ENCODE measurements at regions not wholly inside any gene's neighbourhood (a gene's known extent, or its start where the extent isn't known, plus 50 kb on each side); places are given as distances from the start of the nearest gene placed in this dataset.
"Not testable (repeated sequence)": the region's sequence is repeated elsewhere in the genome, so short reads cannot be mapped to it uniquely, and the experiment has no call there.

DNA sequence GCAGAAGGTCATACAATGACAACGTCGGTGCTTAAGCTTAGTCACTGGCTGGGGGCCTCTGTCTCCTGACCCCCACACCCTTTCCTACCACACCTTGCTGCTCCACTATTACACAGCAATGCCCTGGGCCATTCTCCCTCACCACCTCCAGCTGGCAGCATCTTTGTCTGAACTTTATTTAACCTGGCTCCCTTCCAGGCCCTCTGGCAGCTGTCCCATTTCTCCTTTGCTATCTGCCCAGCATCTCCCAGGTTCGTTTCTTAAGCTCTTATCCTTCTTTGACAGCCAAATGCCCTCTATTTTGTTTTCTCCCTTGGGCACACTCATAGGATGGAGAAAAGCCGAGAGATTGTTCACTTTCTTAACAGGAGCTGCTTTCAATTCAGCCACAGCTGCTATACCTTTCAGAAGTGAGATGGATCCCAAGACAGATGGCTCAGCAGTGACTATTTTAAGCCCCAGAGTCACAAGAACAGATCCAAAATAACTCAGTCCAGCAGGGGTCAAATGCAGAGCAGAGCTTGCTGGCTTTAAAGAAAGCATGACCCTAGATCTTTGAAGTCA lies 1277.1 kb upstream of the AUTS2 start:
- peak; percentile 96 to 98 for DNase-seq

DNA sequence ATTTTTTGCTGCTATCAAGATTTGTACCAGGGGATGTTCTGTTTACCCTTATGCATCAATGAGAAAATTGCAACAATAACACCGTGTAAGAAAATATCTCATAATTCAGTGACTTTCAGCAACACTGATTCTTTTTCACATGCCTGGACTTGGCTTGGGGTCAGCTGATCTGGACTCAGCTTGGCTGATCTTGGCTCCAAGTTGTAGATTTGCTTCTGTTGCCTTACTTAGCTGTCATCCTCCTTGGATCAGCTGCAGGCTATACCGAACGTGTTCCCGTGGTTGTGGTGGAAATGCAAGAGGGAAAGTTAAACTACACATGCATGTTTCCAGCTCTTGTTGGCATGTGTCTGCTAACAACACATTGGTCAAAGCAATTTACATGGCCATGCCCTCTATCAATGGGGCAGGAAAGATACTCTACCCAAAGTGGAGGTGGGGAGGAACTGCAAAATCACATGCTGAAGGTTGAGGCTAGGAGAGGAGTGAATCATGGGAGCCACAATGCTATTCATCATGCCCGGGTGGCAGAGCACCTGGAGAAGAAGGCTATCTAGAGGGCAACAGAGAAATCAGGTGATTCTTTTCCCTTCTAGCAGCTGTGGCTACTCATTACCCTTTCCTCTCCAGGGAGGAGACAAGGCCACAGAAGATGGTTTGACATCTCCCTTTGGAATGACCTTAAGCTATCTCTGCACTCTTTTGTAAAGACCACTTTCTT lies 1276.3 kb upstream of the AUTS2 start:
- DNase-seq = no peak

DNA sequence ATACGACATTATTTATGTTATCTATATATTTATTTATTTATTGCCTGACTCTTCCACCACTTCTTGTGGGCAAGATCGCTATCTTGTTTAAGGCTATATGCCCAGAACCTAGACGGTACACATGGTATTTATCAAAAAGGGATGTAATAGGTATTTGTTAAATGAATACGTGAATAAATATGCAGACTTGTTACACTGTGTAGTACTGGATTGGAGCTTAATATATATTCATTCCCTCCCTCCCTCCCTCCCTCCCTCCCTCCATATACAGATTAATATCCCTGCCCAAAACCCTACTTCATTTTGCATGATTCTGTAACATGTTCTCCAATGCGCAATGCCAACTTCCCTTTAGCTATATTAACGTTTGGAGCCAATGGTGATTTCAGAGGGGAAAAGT lies 1273.7 kb upstream of the AUTS2 start:
- no peak for DNase-seq

DNA sequence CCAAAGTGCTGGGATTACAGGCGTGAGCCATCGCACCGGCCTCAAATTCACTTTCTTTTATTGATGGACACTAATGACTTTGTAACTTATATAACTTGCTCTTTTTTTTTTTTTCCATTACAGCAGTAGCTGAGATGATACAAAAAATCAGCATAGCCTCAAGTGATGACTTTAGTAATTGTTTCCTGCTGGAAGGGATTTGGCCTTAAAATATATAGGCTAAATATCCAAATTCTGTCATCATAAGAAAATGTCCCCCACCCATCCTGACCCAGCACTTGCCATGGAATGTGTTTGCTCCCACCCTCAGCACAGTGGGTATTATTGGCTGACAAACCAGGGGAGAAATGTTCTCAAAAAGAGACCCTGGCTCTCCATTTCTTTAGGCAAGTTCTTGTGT lies 1264.1 kb upstream of the AUTS2 start:
- no peak for DNase-seq

DNA sequence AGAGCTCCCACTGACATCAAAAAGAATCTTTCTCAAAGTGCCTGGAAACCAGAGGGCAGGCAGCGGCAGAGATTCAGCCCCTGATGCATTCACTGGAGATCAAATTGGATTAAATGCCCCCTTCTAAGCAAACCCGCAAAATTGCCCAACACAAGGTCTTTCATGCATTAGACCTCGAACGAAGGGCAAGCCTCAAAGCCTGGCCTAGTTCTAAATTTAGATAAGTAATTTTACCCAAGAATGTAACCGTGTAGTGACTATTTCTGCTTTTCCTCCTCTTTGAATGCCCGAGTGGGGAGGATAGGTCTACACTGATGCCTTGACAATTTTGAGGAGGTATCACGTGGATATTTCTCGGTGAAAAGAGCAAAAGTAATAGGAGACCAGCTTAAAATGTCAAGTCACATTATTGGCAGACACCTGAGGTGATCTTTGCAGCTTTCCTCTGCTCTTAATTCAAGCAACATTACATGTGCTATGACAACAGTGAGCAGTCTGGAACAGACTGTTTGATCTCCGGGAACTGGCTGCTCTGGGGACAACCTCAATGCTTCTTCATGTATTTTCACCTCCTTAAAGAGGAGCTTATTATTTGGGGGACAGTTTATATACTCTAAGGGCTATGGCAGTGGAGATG lies 1263.5 kb upstream of the AUTS2 start:
- no peak for DNase-seq

DNA sequence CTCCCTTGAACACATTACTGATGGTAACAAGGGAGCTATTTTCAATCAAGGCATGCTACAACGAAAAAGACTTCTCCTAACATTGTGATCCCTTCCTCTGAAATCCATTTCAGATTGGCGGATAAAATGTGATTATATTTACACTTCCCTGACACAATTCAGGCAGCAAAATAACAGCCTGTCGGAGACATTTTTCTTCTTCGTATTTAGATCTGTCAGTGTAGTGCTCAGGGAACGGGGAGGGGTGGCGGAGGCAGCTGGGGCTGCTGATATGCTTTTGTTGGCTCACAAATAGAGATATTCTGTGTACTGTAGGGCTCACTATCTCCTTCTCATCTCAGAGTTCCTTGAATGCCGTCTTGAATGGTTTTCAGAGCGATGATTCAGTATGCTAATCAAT lies 1261.7 kb upstream of the AUTS2 start:
- no peak for DNase-seq

DNA sequence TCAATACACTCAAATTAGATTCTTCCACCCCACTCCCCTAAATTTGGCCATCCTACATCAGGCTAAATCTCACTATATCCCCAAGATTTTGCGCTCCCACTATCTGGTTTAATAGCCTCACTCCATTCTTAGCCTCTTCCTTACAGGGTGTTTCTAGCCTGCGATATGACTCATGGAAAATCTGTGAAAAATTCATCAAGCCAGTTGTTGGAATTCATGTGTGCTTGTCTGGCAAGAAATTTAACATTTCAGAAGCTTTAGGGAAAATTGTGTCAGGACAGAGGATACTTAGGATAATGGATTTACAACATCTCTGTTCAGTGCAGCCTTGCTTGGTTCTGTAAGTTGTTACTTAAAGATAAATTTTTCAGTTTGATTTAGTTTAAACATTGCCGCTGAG lies 1249.9 kb upstream of the AUTS2 start:
- no peak for DNase-seq

DNA sequence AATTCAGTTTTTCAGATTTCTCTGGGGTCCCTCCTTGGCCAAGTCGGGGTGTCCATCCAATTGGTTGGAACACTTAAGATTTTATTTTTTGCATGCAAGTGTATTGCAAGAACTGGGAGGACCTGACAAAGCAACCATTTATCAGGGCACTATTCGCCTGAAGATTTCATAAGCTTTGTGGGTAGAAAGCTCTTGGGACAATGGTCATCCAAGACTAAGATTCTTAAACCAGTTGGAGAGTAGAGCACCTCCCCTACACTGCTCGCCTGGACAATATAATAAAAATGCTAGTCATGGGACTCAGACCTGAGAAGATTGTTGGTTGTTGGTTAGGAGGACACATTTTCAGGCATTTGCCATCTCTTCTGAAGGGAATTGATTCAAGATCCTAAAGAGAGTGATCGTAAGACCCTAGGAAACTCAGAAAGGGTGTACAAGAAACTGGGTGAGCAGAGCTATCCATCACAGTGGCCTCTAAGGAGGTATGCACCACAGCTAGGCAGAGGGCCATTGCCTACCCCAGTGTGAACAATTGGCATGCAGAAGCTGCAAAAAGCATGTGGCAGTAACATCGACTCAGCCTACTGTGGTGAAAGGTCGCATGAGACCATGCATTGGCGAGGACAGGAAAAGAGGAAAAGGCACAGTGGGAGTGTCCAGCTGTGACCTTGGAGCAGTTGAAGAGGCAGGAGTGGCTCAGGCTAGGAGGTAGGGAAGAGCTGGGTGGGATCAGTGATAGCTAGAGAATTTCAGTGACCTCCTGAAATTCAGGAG lies 1235.3 kb upstream of the AUTS2 start:
- DNase-seq = no peak

DNA sequence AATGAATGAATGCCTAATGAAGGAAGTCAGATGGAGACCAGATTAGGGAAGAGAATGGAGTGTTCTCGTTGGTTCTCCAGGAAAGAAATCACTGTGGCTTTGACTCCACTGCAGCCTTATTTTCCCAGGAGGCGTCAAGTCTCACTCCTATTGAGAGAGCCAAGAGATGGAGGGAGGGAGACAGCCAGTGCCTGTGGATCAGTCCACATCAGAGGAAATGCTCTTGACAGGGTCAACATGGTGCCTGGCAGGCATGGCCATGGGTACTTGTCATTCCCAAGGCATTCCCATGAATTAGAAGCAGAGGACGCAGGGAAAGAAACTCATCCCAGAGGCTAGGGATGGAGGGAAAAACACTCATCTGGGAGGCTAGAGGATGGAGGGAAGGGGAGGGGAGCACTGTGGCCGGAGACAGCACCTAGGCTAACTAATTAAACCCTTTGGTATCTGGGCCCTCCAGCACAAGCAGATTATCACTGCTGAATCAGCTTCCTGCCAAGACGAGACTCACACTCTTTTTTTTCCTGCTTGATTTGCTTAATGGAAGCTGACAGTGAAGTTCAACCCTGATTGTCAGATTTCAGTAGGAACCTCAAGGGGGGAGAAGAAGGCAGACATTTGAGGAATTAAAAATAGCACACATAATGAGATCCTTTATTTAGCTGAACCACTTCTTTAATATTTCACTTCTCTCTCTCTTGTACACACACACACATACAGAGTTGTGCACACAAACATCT lies 1233.2 kb upstream of the AUTS2 start:
- no peak for DNase-seq

DNA sequence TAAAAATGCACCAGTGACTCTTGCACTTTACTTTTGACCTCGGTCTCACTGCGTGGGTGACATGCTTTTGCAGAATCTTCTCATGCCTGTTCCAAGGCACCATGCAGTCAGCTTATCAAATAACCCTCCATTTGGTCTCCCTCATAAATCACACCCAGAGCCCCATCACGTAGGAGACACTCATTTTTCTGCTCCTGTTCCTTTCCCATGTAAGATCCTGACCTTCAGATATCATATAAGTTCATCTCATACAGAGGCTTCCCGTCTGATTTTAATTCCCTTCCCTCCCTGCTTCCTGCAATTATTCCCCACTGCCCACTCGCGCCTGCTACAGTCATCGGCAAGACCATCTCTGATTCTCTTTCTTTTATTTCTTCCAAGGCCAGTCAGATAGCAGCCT lies 1226.3 kb upstream of the AUTS2 start:
- DNase-seq = no peak

DNA sequence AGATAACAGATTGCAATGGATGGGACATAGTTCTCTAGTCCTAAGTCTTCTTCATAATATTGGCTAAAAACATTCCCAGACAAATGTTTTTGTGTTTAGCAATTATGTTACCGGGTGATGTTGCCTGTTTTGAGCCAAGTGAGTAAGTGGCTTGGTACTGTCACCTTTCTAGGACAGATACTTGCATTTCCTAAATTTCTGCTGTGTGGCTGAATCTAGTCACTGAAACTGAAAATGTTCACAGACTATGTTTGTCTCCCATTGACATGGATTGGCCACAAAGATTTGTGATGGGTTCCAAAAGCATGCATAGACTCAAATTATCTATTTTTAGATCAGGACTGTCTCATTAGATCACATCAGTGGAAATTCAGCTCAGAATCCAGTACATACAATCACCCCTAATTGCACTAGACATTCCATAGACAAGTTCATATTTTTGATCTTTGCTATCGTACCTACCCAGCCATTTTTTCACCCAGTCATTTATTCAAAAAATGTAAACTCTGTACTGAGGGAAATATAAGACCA lies 1222.1 kb upstream of the AUTS2 start:
- DNase-seq = no peak

DNA sequence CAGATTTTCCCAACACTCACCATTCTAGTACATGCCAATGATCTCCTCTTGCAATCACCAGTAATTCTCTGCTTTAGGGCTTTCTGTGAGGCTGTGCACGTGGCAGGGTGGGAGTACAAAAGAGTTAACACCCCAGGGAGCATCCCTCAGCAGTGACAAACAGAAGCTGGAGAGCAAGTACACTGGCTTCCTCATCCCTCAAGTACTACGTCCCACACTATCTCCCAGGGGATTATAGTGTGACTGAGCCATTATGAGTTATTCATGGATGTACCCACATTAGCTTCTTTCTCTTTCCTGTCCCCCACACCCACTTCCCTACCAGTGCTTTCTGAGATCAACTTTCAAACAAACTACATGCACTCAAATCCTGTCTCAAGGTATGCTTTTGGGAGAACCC lies 1216.5 kb upstream of the AUTS2 start:
- DNase-seq = no peak

DNA sequence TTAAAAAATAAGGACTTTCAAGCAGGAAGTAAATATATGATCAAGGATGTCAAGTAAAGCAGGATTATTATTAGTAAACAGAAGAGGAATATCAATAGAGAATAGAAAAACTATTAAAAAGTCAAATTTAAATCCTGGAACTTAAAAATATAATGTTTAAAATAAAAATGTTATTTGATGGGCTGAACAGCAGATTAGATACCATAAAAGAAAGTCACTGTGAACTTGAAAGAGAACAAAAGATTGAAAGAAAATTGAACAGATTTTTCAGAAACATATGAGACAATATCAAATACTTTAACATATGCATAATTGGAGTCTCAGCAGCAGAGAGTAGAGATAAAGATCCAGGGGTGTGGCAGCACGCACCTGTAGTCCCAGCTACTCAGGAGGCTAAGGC lies 1213.7 kb upstream of the AUTS2 start:
- DNase-seq = no peak

DNA sequence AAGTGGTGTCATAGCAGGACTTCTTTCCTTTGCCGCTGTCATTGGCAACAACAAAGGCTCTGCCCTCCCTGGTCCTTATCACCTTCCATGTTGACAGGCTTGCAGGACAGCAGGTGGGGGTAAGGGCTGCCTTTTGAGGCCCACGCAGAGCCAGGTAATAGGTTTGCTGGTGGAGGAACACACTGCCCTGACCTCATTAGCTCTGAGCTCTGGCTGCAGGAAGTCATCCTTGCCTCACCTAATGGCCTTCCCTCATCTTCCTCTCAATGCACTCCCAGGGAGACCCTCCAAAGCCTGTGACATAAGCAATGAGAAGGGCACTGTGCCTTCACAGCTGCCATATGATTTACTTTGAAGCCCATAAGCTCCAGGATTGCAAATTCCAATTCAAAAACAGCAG lies 1205.2 kb upstream of the AUTS2 start:
- no peak for DNase-seq

DNA sequence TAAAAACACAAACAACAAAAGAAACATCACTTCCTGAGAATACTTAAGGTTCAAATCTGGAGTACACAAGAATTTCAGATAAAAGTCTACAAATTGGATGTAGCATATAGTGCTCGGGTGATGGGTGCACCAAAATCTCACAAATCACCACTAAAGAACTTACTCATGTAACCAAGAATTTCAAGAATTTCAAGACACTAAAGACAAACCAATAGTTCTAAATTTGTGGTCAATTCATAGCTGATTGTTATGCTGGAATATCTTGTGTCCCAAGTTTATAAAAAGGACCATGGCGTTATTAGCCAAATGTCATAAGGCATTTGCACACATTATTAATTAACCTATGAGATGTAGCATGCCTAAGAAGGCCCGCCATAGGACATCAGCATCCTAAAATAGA lies 1204.1 kb upstream of the AUTS2 start:
- DNase-seq = no peak

DNA sequence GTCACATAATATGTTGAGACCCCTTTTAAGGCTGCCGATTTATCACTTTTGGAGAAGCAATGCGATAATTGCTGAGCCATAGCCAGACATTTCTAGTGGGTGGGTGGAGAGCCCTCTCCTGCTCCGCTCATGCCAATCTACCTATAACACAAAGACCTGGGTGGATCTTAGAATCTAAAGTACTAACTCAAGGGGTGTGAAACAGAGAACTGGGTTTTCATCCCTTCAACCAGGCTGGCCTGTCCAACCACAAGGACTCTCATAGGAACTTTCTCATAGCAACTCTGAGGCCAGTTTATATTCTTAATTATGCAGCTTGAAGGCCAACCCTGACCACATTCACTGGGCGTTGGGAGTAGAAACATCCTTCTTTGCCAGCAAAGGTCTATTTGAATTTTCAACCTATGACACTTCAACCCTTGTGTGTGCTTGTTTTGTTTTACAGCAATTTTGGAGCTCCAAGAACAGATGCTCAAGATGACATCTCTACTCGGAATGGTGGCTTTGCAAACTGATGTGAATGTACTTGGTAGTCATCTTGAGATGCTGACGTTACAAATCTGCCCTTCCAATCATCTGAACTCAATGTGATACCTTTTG lies 1198.2 kb upstream of the AUTS2 start:
- DNase-seq = no peak

DNA sequence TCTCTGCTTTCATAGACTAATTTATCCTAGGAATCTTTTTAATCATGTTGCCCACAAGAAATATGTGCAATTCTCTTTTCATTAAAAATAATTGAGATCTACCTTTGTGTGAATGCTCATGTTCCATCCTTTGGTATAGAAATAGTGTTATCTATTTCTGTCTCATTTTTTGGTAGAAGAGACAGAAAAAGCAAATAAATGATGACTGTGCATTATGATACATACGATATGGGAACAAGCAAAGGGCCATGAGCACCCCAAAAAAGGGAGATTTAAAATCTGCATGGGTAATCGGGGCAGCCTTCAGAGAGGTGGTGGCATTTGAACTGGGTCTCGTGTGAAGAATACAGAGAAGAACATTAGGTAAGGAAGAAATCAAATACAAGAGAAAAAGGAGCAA lies 1197.5 kb upstream of the AUTS2 start:
- no peak for DNase-seq

DNA sequence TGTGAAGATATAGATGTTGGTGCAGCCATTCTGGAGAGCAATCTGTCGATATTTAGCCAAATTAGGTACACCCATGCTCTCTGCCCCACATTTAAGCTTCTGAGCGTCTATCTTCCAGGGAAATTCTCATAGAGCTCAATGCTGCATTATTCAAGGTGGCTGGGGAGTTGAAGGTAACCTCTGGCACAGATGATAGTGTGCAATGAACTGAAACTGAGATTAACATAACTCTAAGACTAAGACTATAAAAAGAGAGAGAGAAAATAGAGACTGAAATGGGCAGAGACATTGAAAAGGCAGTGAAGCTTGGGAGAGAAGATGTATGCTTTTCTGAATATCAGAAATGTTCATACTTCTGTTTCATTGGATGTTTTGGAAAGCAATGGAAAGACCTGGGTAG lies 1197.0 kb upstream of the AUTS2 start:
- no peak for DNase-seq

DNA sequence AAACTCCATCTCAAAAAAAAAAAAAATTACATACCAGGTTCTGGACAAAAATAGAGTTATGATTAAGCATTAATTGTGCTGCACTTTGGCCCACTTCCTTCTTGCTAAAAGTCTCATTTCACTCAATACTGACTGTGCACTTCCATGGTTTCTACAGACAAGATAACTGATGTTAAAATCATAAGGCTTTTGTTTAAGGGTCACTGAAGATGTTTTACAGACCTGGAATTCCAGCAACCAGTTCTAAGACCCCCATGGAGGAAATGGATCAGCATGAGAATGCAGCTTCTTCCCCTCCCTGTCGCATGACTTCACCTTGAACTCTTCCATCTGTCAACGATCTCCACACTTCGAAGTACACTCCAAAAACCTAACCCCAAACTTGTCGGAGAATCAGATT lies 1191.8 kb upstream of the AUTS2 start:
- no peak for DNase-seq

DNA sequence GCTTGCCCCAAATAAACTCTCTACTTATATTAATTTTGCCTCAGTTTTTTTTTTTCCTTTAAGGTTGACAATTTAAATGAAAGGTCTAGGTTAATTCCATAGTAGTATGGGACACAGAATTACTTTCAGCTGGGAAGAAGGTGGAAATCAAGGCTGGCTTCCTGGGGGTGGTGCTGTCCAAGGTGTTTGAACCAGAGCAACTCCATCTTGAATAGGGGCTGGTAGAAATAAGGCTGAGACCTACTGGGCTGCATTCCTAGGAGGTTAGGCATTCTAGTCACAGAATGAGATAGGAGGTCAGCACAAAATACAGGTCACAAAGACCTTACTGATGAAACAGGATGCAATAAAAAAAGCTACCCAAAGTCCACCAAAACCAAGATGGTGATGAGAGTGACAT lies 1190.8 kb upstream of the AUTS2 start:
- DNase-seq = no peak

DNA sequence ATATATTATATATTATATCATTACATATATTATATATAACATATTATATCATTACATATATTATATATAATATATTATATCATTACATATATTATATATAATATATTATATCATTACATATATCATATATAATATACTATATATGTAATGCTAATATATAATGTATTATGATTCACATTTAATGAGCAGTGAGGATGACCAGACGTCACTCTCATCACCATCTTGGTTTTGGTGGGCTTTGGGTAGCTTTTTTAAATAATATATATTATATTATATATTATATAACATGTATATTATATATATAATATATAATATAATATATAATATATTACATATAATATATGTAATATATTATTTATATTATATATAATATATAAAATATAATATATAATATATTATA lies 1189.4 kb upstream of the AUTS2 start:
- no peak for DNase-seq

DNA sequence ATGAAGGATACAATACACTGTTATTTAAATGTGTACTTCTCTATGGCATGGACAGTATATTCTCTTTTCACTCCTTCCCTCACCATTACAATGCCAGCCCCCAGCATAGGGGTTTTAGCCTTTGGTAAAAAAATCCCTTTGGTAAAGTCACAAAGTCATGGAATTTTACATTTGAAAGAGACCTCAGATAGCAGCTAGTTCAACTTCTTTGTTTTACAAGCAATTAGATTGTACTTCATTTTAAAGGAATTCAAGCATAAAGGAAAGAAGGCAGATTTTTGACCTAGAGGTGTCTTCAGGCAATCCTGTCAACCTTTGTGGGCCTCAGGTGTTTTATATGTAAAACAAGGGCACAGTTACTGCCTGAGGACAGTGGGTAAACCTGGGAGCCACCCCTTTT lies 1188.4 kb upstream of the AUTS2 start:
- no peak for DNase-seq

DNA sequence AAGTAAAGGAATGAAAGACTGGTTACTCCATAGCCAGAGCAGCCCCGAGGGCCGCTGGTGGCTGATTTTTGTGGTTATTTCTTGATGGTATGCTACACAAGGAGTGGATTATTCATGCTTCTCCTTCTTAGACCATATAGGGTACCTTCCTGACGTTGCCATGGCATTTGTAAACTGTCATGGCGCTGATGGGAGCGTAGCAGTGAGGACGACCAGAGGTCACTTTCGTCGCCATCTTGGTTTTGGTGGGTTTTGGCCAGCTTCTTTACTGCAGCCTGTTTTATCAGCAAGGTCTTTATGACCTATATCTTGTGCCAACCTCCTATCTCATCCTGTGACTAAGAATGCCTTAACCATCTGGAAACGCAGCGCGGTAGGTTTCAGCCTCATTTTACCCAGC lies 1187.6 kb upstream of the AUTS2 start:
- DNase-seq = not testable (repeated sequence)

Data from NCI-H524 (cell line).